CD4-positive, alpha-beta T cell (primary cell): ENCODE measurements at regions not wholly inside any gene's neighbourhood (a gene's known extent, or its start where the extent isn't known, plus 50 kb on each side); places are given as distances from the start of the nearest gene placed in this dataset.

Source experiments
- ATAC-seq: fragments of 200-7000 bp; cut with Tn5 transposase; one replicate; pipeline ENCODE4 v1.10.0; 2022; ENCODE audit warnings: mild to moderate bottlenecking; ENCODE audit not compliant: poor library complexity
- CTCF ChIA-PET: fragments of 350-600 bp; sonication (Branson Sonifier 250); formaldehyde crosslinking; loops from one replicate; lab custom pipeline; 2021; ENCODE audit warnings: antibody characterized with exemption, inconsistent platforms; lab: Charles Lee
- POLR2A ChIA-PET: fragments of 350-600 bp; sonication (Branson Sonifier 250); formaldehyde crosslinking; loops from one replicate; lab custom pipeline; 2021; ENCODE audit warnings: antibody characterized with exemption, inconsistent platforms; lab: Charles Lee
- DNase-seq, 14 experiments: peaks; one replicate each; pipeline ENCODE4 v3.0.0-alpha.2; 2013 to 2020; ENCODE audit warnings: mixed read lengths in 2 of 14
- H3K27ac ChIP-seq, 2 donors: one replicate each; pipeline versions ENCODE4 v1.5.1 to v1.7.0; 2013; ENCODE audit warnings: low read length in 2 of 2, low read depth in 1 of 2, mild to moderate bottlenecking in 1 of 2
- H3K27me3 ChIP-seq, 2 experiments: 1 replicate in 1 of 2; 2 replicates in 1 of 2; pipeline versions ENCODE4 v1.6.1 to v1.7.0; 2013; ENCODE audit warnings: low read length in 2 of 2, control low read depth in 1 of 2, mild to moderate bottlenecking in 1 of 2, moderate library complexity in 1 of 2; ENCODE audit not compliant: insufficient read depth in 2 of 2, control insufficient read depth in 1 of 2
- H3K36me3 ChIP-seq: one replicate; pipeline ENCODE4 v1.6.1; 2013; ENCODE audit warnings: low read length, control low read depth; ENCODE audit not compliant: insufficient read depth
- H3K4me1 ChIP-seq: one replicate; pipeline ENCODE4 v1.6.1; 2013; ENCODE audit warnings: low read length, control low read depth; ENCODE audit not compliant: insufficient read depth
- H3K4me3 ChIP-seq: one replicate; pipeline ENCODE4 v1.5.1; 2013; ENCODE audit warnings: mild to moderate bottlenecking, low read length, moderate library complexity
- H3K9me3 ChIP-seq, 2 experiments: 1 replicate in 1 of 2; 2 replicates in 1 of 2; pipeline versions ENCODE4 v1.6.1 to v1.7.0; 2013; ENCODE audit warnings: low read length in 2 of 2, mild to moderate bottlenecking in 2 of 2, control low read depth in 1 of 2, moderate library complexity in 1 of 2; ENCODE audit not compliant: control insufficient read depth in 1 of 2, insufficient read depth in 1 of 2
- H3K27ac Mint-ChIP-seq: one replicate; pipeline ENCODE4 v1.8.0; 2020; ENCODE audit warnings: mixed read lengths
- H3K27me3 Mint-ChIP-seq: one replicate; pipeline ENCODE4 v1.8.0; 2021; ENCODE audit warnings: mixed read lengths
- H3K36me3 Mint-ChIP-seq: one replicate; pipeline ENCODE4 v1.8.0; 2021; ENCODE audit warnings: low read depth, mixed read lengths
- H3K4me1 Mint-ChIP-seq: one replicate; pipeline ENCODE4 v1.8.0; 2021; ENCODE audit warnings: low read depth, mixed read lengths
- H3K4me3 Mint-ChIP-seq: one replicate; pipeline ENCODE4 v1.8.0; 2020; ENCODE audit warnings: mild to moderate bottlenecking, mixed read lengths
- H3K9me3 Mint-ChIP-seq: one replicate; pipeline ENCODE4 v1.8.0; 2020; ENCODE audit warnings: mixed read lengths
- CTCF ChIP-seq: fragments of 200-600 bp; IDR thresholded peaks from one replicate; pipeline ENCODE4 v1.8.0; 2022; ENCODE audit warnings: antibody characterized with exemption, mild to moderate bottlenecking
- intact Hi-C, 2 experiments: fragments of 100-400 bp; cut with DNase I in 1 of 2; cut with micrococcal nuclease in 1 of 2; formaldehyde crosslinking; loops; one replicate each; pipeline versions ENCODE4 v1.15.1 to v1.9.0; 2023 to 2025; cut with DNase I, micrococcal nuclease

- Mint-ChIP-seq H3K36me3 (no peaks in the 10 kb centered on the region), H3K9me3 (peaks cover 3% of the 10 kb centered on the region), H3K4me3 (no peak overlapping the region), H3K27ac (no peak overlapping the region), H3K4me1 (no peaks in the 10 kb centered on the region), H3K27me3 (no peaks in the 10 kb centered on the region)
- DNase-seq: no peak
- intact Hi-C loops: no loop called here
- no peak overlapping the region for H3K27ac ChIP-seq
- no peaks in the 10 kb centered on the region for H3K27me3 ChIP-seq
- ChIA-PET CTCF (no interaction called here), POLR2A (no interaction called here)
- no peak for ATAC-seq
- H3K4me3 ChIP-seq: no peak overlapping the region
- TF ChIP-seq CTCF: no peak
- H3K4me1 ChIP-seq: no peaks in the 10 kb centered on the region
- no peaks in the 10 kb centered on the region for H3K36me3 ChIP-seq
- H3K9me3 ChIP-seq: no peaks in the 10 kb centered on the region
These were observed 1678.9 kb downstream of the KCNT2 start for GRCh38 chr1:194929357-194929756.

- Histone ChIP-seq H3K27ac (no peak overlapping the region), H3K4me3 (no peak overlapping the region), H3K9me3 (no peaks in the 10 kb centered on the region), H3K4me1 (no peaks in the 10 kb centered on the region), H3K27me3 (no peaks in the 10 kb centered on the region), H3K36me3 (no peaks in the 10 kb centered on the region)
- ATAC-seq: no peak
- no peak for TF ChIP-seq CTCF
- H3K4me3 Mint-ChIP-seq: no peak overlapping the region
- intact Hi-C loops: no loop called here
- H3K27ac Mint-ChIP-seq: no peak overlapping the region
- no peaks in the 10 kb centered on the region for H3K36me3 Mint-ChIP-seq
- H3K9me3 Mint-ChIP-seq: peaks cover 2% of the 10 kb centered on the region
- CTCF ChIA-PET: no interaction called here
- DNase-seq: no peak
- no peaks in the 10 kb centered on the region for H3K4me1 Mint-ChIP-seq
- POLR2A ChIA-PET: no interaction called here
- no peaks in the 10 kb centered on the region for H3K27me3 Mint-ChIP-seq
These were observed 1689.1 kb downstream of the KCNT2 start for GRCh38 chr1:194919146-194919545.

- DNase-seq: no peak
- ChIA-PET POLR2A (no interaction called here), CTCF (no interaction called here)
- Histone ChIP-seq H3K4me3 (no peak overlapping the region), H3K36me3 (no peaks in the 10 kb centered on the region), H3K9me3 (no peaks in the 10 kb centered on the region), H3K4me1 (no peaks in the 10 kb centered on the region), H3K27me3 (no peaks in the 10 kb centered on the region), H3K27ac (no peak overlapping the region)
- intact Hi-C loops: no loop called here
- H3K36me3 Mint-ChIP-seq: no peaks in the 10 kb centered on the region
- H3K27me3 Mint-ChIP-seq: no peaks in the 10 kb centered on the region
- no peaks in the 10 kb centered on the region for H3K4me1 Mint-ChIP-seq
- H3K27ac Mint-ChIP-seq: no peak overlapping the region
- TF ChIP-seq CTCF: no peak
- no peaks in the 10 kb centered on the region for H3K9me3 Mint-ChIP-seq
- no peak for ATAC-seq
- H3K4me3 Mint-ChIP-seq: no peak overlapping the region
These were observed 1690.5 kb downstream of the KCNT2 start for GRCh38 chr1:194917769-194918168.
